ENCODE measurements at regions not wholly inside any gene's neighbourhood (a gene's known extent, or its start where the extent isn't known, plus 50 kb on each side); places are given as distances from the start of the nearest gene placed in this dataset.
A peak's percentile ranks its signal among the peaks of the same experiment; 100 is the strongest.

GRCh38 chr14:34035177-34035933, 84.5 kb upstream of the EGLN3 start (continued):
- TF ChIP-seq FOXA1 (IDR thresholded peaks at IDR 0.05) (no peak), FOXA1 (CRISPR knock-in tag; IDR thresholded peaks at IDR 0.05) (peak; percentile 48), SKI (IDR thresholded peaks at IDR 0.05; ENCODE audit: partially characterized antibody) (peak; percentile 98), ZNF788 (CRISPR knock-in tag; IDR thresholded peaks at IDR 0.05; ENCODE audit: borderline replicate concordance) (peak; percentile 62; the same call in 1 of the 2 replicates), KLF15 (CRISPR knock-in tag; IDR thresholded peaks at IDR 0.05; ENCODE audit: borderline replicate concordance) (no peak; the same call in 1 of the 2 replicates), FOXO1 (CRISPR knock-in tag; IDR thresholded peaks at IDR 0.05) (peak; percentile 89; the same call in 1 of the 2 replicates), ZNF724P (CRISPR knock-in tag; IDR thresholded peaks at IDR 0.05; ENCODE audit: borderline replicate concordance) (peak; percentile 47), ZNF207 (IDR thresholded peaks at IDR 0.05; ENCODE audit: borderline replicate concordance) (no peak), ZNF775 (CRISPR knock-in tag; IDR thresholded peaks at IDR 0.05; ENCODE audit: borderline replicate concordance) (0 out of 2 replicates have a peak, but pooled peaks have one; percentile 52), TAF1 (CRISPR knock-in tag; IDR thresholded peaks at IDR 0.05) (0 out of 2 replicates have a peak, but pooled peaks have one; percentile 45), ZNF891 (CRISPR knock-in tag; IDR thresholded peaks at IDR 0.05) (no peak), PAX8 (CRISPR knock-in tag; IDR thresholded peaks at IDR 0.05; ENCODE audit: borderline replicate concordance) (peak; percentile 91), ZNF879 (CRISPR knock-in tag; IDR thresholded peaks at IDR 0.05) (0 out of 2 replicates have a peak, but pooled peaks have one; percentile 21), ZNF709 (CRISPR knock-in tag; IDR thresholded peaks at IDR 0.05) (peak; percentile 47; the same call in 1 of the 2 replicates), ETS1 (CRISPR knock-in tag; IDR thresholded peaks at IDR 0.05) (no peak; the same call in 1 of the 2 replicates), PAWR (CRISPR knock-in tag; IDR thresholded peaks at IDR 0.05; ENCODE audit: borderline replicate concordance) (no peak), BHLHE40 (IDR thresholded peaks at IDR 0.05; ENCODE audit: low read length) (no peak), PPARG (CRISPR knock-in tag; conservative IDR thresholded peaks at IDR 0.05) (peak; percentile 9), EEA1 (CRISPR knock-in tag; IDR thresholded peaks at IDR 0.05; ENCODE audit: borderline replicate concordance) (no peak), TOPORS (CRISPR knock-in tag; IDR thresholded peaks at IDR 0.05) (no peak), RORA (CRISPR knock-in tag; IDR thresholded peaks at IDR 0.05) (no peak), CC2D1A (CRISPR knock-in tag; IDR thresholded peaks at IDR 0.05) (peak; percentile 64; the same call in 1 of the 2 replicates), ZNF792 (CRISPR knock-in tag; IDR thresholded peaks at IDR 0.05) (peak; percentile 87; the same call in 1 of the 2 replicates), CREB1 (IDR thresholded peaks at IDR 0.05) (peak; percentile 53), CREB1 (CRISPR knock-in tag; IDR thresholded peaks at IDR 0.05) (no peak), ZMYM2 (CRISPR knock-in tag; IDR thresholded peaks at IDR 0.05) (peak; percentile 95), ZNF382 (CRISPR knock-in tag; IDR thresholded peaks at IDR 0.05; ENCODE audit: borderline replicate concordance) (no peak)
- TF ChIP-seq, protein P1, sequence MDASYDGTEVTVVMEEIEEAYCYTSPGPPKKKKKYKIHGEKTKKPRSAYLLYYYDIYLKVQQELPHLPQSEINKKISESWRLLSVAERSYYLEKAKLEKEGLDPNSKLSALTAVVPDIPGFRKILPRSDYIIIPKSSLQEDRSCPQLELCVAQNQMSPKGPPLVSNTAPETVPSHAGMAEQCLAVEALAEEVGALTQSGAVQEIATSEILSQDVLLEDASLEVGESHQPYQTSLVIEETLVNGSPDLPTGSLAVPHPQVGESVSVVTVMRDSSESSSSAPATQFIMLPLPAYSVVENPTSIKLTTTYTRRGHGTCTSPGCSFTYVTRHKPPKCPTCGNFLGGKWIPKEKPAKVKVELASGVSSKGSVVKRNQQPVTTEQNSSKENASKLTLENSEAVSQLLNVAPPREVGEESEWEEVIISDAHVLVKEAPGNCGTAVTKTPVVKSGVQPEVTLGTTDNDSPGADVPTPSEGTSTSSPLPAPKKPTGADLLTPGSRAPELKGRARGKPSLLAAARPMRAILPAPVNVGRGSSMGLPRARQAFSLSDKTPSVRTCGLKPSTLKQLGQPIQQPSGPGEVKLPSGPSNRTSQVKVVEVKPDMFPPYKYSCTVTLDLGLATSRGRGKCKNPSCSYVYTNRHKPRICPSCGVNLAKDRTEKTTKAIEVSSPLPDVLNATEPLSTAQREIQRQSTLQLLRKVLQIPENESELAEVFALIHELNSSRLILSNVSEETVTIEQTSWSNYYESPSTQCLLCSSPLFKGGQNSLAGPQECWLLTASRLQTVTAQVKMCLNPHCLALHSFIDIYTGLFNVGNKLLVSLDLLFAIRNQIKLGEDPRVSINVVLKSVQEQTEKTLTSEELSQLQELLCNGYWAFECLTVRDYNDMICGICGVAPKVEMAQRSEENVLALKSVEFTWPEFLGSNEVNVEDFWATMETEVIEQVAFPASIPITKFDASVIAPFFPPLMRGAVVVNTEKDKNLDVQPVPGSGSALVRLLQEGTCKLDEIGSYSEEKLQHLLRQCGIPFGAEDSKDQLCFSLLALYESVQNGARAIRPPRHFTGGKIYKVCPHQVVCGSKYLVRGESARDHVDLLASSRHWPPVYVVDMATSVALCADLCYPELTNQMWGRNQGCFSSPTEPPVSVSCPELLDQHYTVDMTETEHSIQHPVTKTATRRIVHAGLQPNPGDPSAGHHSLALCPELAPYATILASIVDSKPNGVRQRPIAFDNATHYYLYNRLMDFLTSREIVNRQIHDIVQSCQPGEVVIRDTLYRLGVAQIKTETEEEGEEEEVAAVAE (CRISPR knock-in tag; IDR thresholded peaks at IDR 0.05; ENCODE audit: borderline replicate concordance), result peak; percentile 92

Measured in HepG2 (cell line).